ENCODE measurements at regions not wholly inside any gene's neighbourhood (a gene's known extent, or its start where the extent isn't known, plus 50 kb on each side); places are given as distances from the start of the nearest gene placed in this dataset.

GRCh38 chr13:40221131-40221459 is 445.3 kb downstream of the FOXO1 start:
- no peak for TF ChIP-seq POLR2A (IDR thresholded peaks at IDR 0.05; ENCODE audit: low read length)
- TF ChIP-seq GATA1 (IDR thresholded peaks at IDR 0.05; ENCODE audit: low read depth, low read length) = no peak

Measured in erythroblast (primary cell).